ENCODE measurements at regions not wholly inside any gene's neighbourhood (a gene's known extent, or its start where the extent isn't known, plus 50 kb on each side); places are given as distances from the start of the nearest gene placed in this dataset.
A peak's percentile ranks its signal among the peaks of the same experiment; 100 is the strongest.

GRCh38 chr4:11494232-11494631 is 65.5 kb upstream of the HS3ST1 start:
- H3K9me3 ChIP-seq (ENCODE audit: control insufficient read depth in 2 of 2, insufficient read depth in 1 of 2, low read depth in 1 of 2, low read length in 1 of 2) = peaks cover 0 to 3% of the 10 kb centered on the region in 2 donors
- WGBS, 3 donors = 58 to 67% (median 67%) methylated on average over 3 of the region's 3 CpGs
- no peak overlapping the region for H3K27ac ChIP-seq (ENCODE audit: low read depth in 1 of 3, low read length in 2 of 3)
- H3K27me3 ChIP-seq (ENCODE audit: control insufficient read depth in 3 of 3, insufficient read depth in 3 of 3, low read length in 3 of 3) = no peaks in the 10 kb centered on the region
- no peaks in the 10 kb centered on the region for H3K4me1 ChIP-seq (ENCODE audit: control insufficient read depth in 3 of 3, insufficient read depth in 2 of 3, low read depth in 1 of 3, low read length in 2 of 3)
- H3K36me3 ChIP-seq (ENCODE audit: control insufficient read depth in 3 of 3, insufficient read depth in 2 of 3, low read depth in 1 of 3, low read length in 3 of 3) = no peaks in the 10 kb centered on the region
- no peak overlapping the region for H3K4me3 ChIP-seq (ENCODE audit: low read depth in 1 of 3, low read length in 3 of 3)
- DNase-seq = no peak
- FAIRE-seq = no peak

- no peak overlapping the region for H3K4me3 ChIP-seq (ENCODE audit: low read depth in 1 of 3, low read length in 3 of 3)
- WGBS, 3 donors = 79 to 91% (median 85%) methylated on average over 3 of the region's 3 CpGs
- H3K27ac ChIP-seq (ENCODE audit: low read depth in 1 of 3, low read length in 2 of 3) = peak overlapping the region in 1 of 3 donors; percentile 63
- no peaks in the 10 kb centered on the region for H3K27me3 ChIP-seq (ENCODE audit: control insufficient read depth in 3 of 3, insufficient read depth in 3 of 3, low read length in 3 of 3)
- FAIRE-seq (no peak), DNase-seq (no peak)
- H3K9me3 ChIP-seq (ENCODE audit: control insufficient read depth in 2 of 2, insufficient read depth in 1 of 2, low read depth in 1 of 2, low read length in 1 of 2) = peaks cover 0 to 3% of the 10 kb centered on the region in 2 donors
- no peaks in the 10 kb centered on the region for H3K36me3 ChIP-seq (ENCODE audit: control insufficient read depth in 3 of 3, insufficient read depth in 2 of 3, low read depth in 1 of 3, low read length in 3 of 3)
- peaks cover 0 to 4% (median 0%) of the 10 kb centered on the region in 3 donors for H3K4me1 ChIP-seq (ENCODE audit: control insufficient read depth in 3 of 3, insufficient read depth in 2 of 3, low read depth in 1 of 3, low read length in 2 of 3)
These were observed 60.9 kb upstream of the HS3ST1 start for GRCh38 chr4:11489453-11490083.

GRCh38 chr4:11488657-11489452 is 60.2 kb upstream of the HS3ST1 start:
- no peak for FAIRE-seq
- peak overlapping the region in 1 of 3 donors; percentile 63 for H3K27ac ChIP-seq (ENCODE audit: low read depth in 1 of 3, low read length in 2 of 3)
- no peaks in the 10 kb centered on the region for H3K27me3 ChIP-seq (ENCODE audit: control insufficient read depth in 3 of 3, insufficient read depth in 3 of 3, low read length in 3 of 3)
- no peak for DNase-seq
- WGBS, 3 donors = 76 to 84% (median 79%) methylated on average over 6 of the region's 6 CpGs
- no peak overlapping the region for H3K4me3 ChIP-seq (ENCODE audit: low read depth in 1 of 3, low read length in 3 of 3)
- peaks cover 0 to 3% of the 10 kb centered on the region in 2 donors for H3K9me3 ChIP-seq (ENCODE audit: control insufficient read depth in 2 of 2, insufficient read depth in 1 of 2, low read depth in 1 of 2, low read length in 1 of 2)
- no peaks in the 10 kb centered on the region for H3K36me3 ChIP-seq (ENCODE audit: control insufficient read depth in 3 of 3, insufficient read depth in 2 of 3, low read depth in 1 of 3, low read length in 3 of 3)
- H3K4me1 ChIP-seq (ENCODE audit: control insufficient read depth in 3 of 3, insufficient read depth in 2 of 3, low read depth in 1 of 3, low read length in 2 of 3) = peaks cover 0 to 4% (median 0%) of the 10 kb centered on the region in 3 donors

- no peaks in the 10 kb centered on the region for H3K27me3 ChIP-seq (ENCODE audit: control insufficient read depth in 3 of 3, insufficient read depth in 3 of 3, low read length in 3 of 3)
- peaks cover 0 to 4% (median 0%) of the 10 kb centered on the region in 3 donors for H3K4me1 ChIP-seq (ENCODE audit: control insufficient read depth in 3 of 3, insufficient read depth in 2 of 3, low read depth in 1 of 3, low read length in 2 of 3)
- peaks cover 0 to 3% of the 10 kb centered on the region in 2 donors for H3K9me3 ChIP-seq (ENCODE audit: control insufficient read depth in 2 of 2, insufficient read depth in 1 of 2, low read depth in 1 of 2, low read length in 1 of 2)
- FAIRE-seq = no peak
- no peak overlapping the region for H3K4me3 ChIP-seq (ENCODE audit: low read depth in 1 of 3, low read length in 3 of 3)
- DNase-seq = peak; percentile 60 to 64
- H3K36me3 ChIP-seq (ENCODE audit: control insufficient read depth in 3 of 3, insufficient read depth in 2 of 3, low read depth in 1 of 3, low read length in 3 of 3) = no peaks in the 10 kb centered on the region
- no peak overlapping the region for H3K27ac ChIP-seq (ENCODE audit: low read depth in 1 of 3, low read length in 2 of 3)
- 16 to 36% (median 33%) methylated on average over 3 of the region's 3 CpGs for WGBS, 3 donors
These were observed 59.3 kb upstream of the HS3ST1 start for GRCh38 chr4:11487868-11488544.

- Histone ChIP-seq H3K27me3 (ENCODE audit: control insufficient read depth in 3 of 3, insufficient read depth in 3 of 3, low read length in 3 of 3) (no peaks in the 10 kb centered on the region), H3K36me3 (ENCODE audit: control insufficient read depth in 3 of 3, insufficient read depth in 2 of 3, low read depth in 1 of 3, low read length in 3 of 3) (no peaks in the 10 kb centered on the region), H3K4me3 (ENCODE audit: low read depth in 1 of 3, low read length in 3 of 3) (no peak overlapping the region), H3K9me3 (ENCODE audit: control insufficient read depth in 2 of 2, insufficient read depth in 1 of 2, low read depth in 1 of 2, low read length in 1 of 2) (peaks cover 0 to 3% of the 10 kb centered on the region in 2 donors), H3K27ac (ENCODE audit: low read depth in 1 of 3, low read length in 2 of 3) (no peak overlapping the region), H3K4me1 (ENCODE audit: control insufficient read depth in 3 of 3, insufficient read depth in 2 of 3, low read depth in 1 of 3, low read length in 2 of 3) (peaks cover 0 to 4% (median 0%) of the 10 kb centered on the region in 3 donors)
- DNase-seq (no peak), FAIRE-seq (no peak)
These were observed 58.4 kb upstream of the HS3ST1 start for GRCh38 chr4:11487139-11487538.

- Histone ChIP-seq H3K27ac (ENCODE audit: low read depth in 1 of 3, low read length in 2 of 3) (no peak overlapping the region), H3K4me1 (ENCODE audit: control insufficient read depth in 3 of 3, insufficient read depth in 2 of 3, low read depth in 1 of 3, low read length in 2 of 3) (peaks cover 0 to 4% (median 0%) of the 10 kb centered on the region in 3 donors), H3K9me3 (ENCODE audit: control insufficient read depth in 2 of 2, insufficient read depth in 1 of 2, low read depth in 1 of 2, low read length in 1 of 2) (peaks cover 0 to 3% of the 10 kb centered on the region in 2 donors), H3K36me3 (ENCODE audit: control insufficient read depth in 3 of 3, insufficient read depth in 2 of 3, low read depth in 1 of 3, low read length in 3 of 3) (no peaks in the 10 kb centered on the region), H3K27me3 (ENCODE audit: control insufficient read depth in 3 of 3, insufficient read depth in 3 of 3, low read length in 3 of 3) (no peaks in the 10 kb centered on the region), H3K4me3 (ENCODE audit: low read depth in 1 of 3, low read length in 3 of 3) (no peak overlapping the region)
- DNase-seq (no peak), FAIRE-seq (no peak)
- 87 to 96% (median 88%) methylated on average over 2 of the region's 2 CpGs for WGBS, 3 donors
These were observed 57.2 kb upstream of the HS3ST1 start for GRCh38 chr4:11485926-11486325.

- no peaks in the 10 kb centered on the region for H3K36me3 ChIP-seq (ENCODE audit: control insufficient read depth in 3 of 3, insufficient read depth in 2 of 3, low read depth in 1 of 3, low read length in 3 of 3)
- 88 to 100% (median 95%) methylated on average over 1 of the region's 1 CpG for WGBS, 3 donors
- FAIRE-seq (no peak), DNase-seq (no peak)
- no peak overlapping the region for H3K4me3 ChIP-seq (ENCODE audit: low read depth in 1 of 3, low read length in 3 of 3)
- no peak overlapping the region for H3K27ac ChIP-seq (ENCODE audit: low read depth in 1 of 3, low read length in 2 of 3)
- H3K9me3 ChIP-seq (ENCODE audit: control insufficient read depth in 2 of 2, insufficient read depth in 1 of 2, low read depth in 1 of 2, low read length in 1 of 2) = peaks cover 0 to 6% of the 10 kb centered on the region in 2 donors
- peaks cover 0 to 4% (median 0%) of the 10 kb centered on the region in 3 donors for H3K4me1 ChIP-seq (ENCODE audit: control insufficient read depth in 3 of 3, insufficient read depth in 2 of 3, low read depth in 1 of 3, low read length in 2 of 3)
- no peaks in the 10 kb centered on the region for H3K27me3 ChIP-seq (ENCODE audit: control insufficient read depth in 3 of 3, insufficient read depth in 3 of 3, low read length in 3 of 3)
These were observed 55.8 kb upstream of the HS3ST1 start for GRCh38 chr4:11484531-11484930.

- FAIRE-seq (no peak), DNase-seq (no peak)
- peaks cover 0 to 4% (median 0%) of the 10 kb centered on the region in 3 donors for H3K4me1 ChIP-seq (ENCODE audit: control insufficient read depth in 3 of 3, insufficient read depth in 2 of 3, low read depth in 1 of 3, low read length in 2 of 3)
- no peaks in the 10 kb centered on the region for H3K27me3 ChIP-seq (ENCODE audit: control insufficient read depth in 3 of 3, insufficient read depth in 3 of 3, low read length in 3 of 3)
- H3K9me3 ChIP-seq (ENCODE audit: control insufficient read depth in 2 of 2, insufficient read depth in 1 of 2, low read depth in 1 of 2, low read length in 1 of 2) = peaks cover 0 to 6% of the 10 kb centered on the region in 2 donors
- no peaks in the 10 kb centered on the region for H3K36me3 ChIP-seq (ENCODE audit: control insufficient read depth in 3 of 3, insufficient read depth in 2 of 3, low read depth in 1 of 3, low read length in 3 of 3)
- WGBS, 3 donors = 58 to 63% (median 62%) methylated on average over 3 of the region's 3 CpGs
- no peak overlapping the region for H3K4me3 ChIP-seq (ENCODE audit: low read depth in 1 of 3, low read length in 3 of 3)
- H3K27ac ChIP-seq (ENCODE audit: low read depth in 1 of 3, low read length in 2 of 3) = no peak overlapping the region
These were observed 54.4 kb upstream of the HS3ST1 start for GRCh38 chr4:11483046-11483445.

All from small intestine (tissue), 7 donors.